ENCODE measurements at regions not wholly inside any gene's neighbourhood (a gene's known extent, or its start where the extent isn't known, plus 50 kb on each side); places are given as distances from the start of the nearest gene placed in this dataset.

GRCh38 chr6:18329776-18330175, 57.4 kb upstream of the RNF144B start:
- no peaks in the 10 kb centered on the region for H3K9me3 ChIP-seq (ENCODE audit: low read length)
- CTCF ChIA-PET, result no interaction called here
- H3K79me2 ChIP-seq (ENCODE audit: low read length), result no peaks in the 10 kb centered on the region
- H3K4me3 ChIP-seq (ENCODE audit: low read length), result no peak overlapping the region
- DNase-seq, result no peak
- H3K36me3 ChIP-seq (ENCODE audit: low read depth, low read length), result no peaks in the 10 kb centered on the region
- H3F3A ChIP-seq (ENCODE audit: low read length, unreplicated experiment), result no peaks in the 10 kb centered on the region
- H3K9ac ChIP-seq (ENCODE audit: low read length), result no peak overlapping the region
- POLR2A ChIA-PET (ENCODE audit: unreplicated experiment), result no interaction called here
- H4K20me1 ChIP-seq (ENCODE audit: low read length), result no peaks in the 10 kb centered on the region
- H3K4me1 ChIP-seq (ENCODE audit: insufficient read depth, low read length), result peaks cover 11% of the 10 kb centered on the region
- TF ChIP-seq CTCF (conservative IDR thresholded peaks at IDR 0.05; ENCODE audit: low read depth, low read length), result no peak
- TF ChIP-seq EZH2phosphoT487 (IDR thresholded peaks at IDR 0.05; ENCODE audit: borderline replicate concordance, low read length), result no peak
- no peak for TF ChIP-seq EZH2 (IDR thresholded peaks at IDR 0.05; ENCODE audit: low read length, unreplicated experiment)
- H2AFZ ChIP-seq (ENCODE audit: low read length), result no peak overlapping the region
- ATAC-seq, result no peak
- no peaks in the 10 kb centered on the region for H3K27me3 ChIP-seq (ENCODE audit: low read length)
- BruUV-seq (replicated peaks), result no TSS peak
- no peak overlapping the region for H3K4me2 ChIP-seq (ENCODE audit: low read length)
- intact Hi-C loops (cut with micrococcal nuclease), result no loop called here
- H3K9me2 ChIP-seq (replicated peaks; ENCODE audit: low read length), result no peaks in the 10 kb centered on the region
- no peak overlapping the region for H3K27ac ChIP-seq (ENCODE audit: low read length)

- no TSS peak for BruUV-seq (replicated peaks)
- H3K9ac ChIP-seq (ENCODE audit: low read length), result no peak overlapping the region
- peaks cover 11% of the 10 kb centered on the region for H3K4me1 ChIP-seq (ENCODE audit: insufficient read depth, low read length)
- H3F3A ChIP-seq (ENCODE audit: low read length, unreplicated experiment), result no peaks in the 10 kb centered on the region
- DNase-seq (peak; percentile 58), ATAC-seq (peak; percentile 61)
- peak overlapping the region; percentile 29 for H3K4me2 ChIP-seq (ENCODE audit: low read length)
- no peaks in the 10 kb centered on the region for H3K36me3 ChIP-seq (ENCODE audit: low read depth, low read length)
- CTCF ChIA-PET, result interaction anchor here (0.6 kb wide), 1 partner anchor 56 kb away, joined by 3 read pairs; no protein-coding TSS in a partner anchor
- no peak overlapping the region; the same call in 1 of the 2 replicates for H3K4me3 ChIP-seq (ENCODE audit: low read length)
- TF ChIP-seq EZH2 (IDR thresholded peaks at IDR 0.05; ENCODE audit: low read length, unreplicated experiment) (no peak), CTCF (conservative IDR thresholded peaks at IDR 0.05; ENCODE audit: low read depth, low read length) (no peak), EZH2phosphoT487 (IDR thresholded peaks at IDR 0.05; ENCODE audit: borderline replicate concordance, low read length) (no peak)
- H4K20me1 ChIP-seq (ENCODE audit: low read length), result no peaks in the 10 kb centered on the region
- no peaks in the 10 kb centered on the region for H3K9me2 ChIP-seq (replicated peaks; ENCODE audit: low read length)
- intact Hi-C loops (cut with micrococcal nuclease), result loop anchor here (1.0 kb wide), 2 partner anchors 59 to 77 kb away; partner anchors contain the start of gene RNF144B
- peak overlapping the region; percentile 33 for H2AFZ ChIP-seq (ENCODE audit: low read length)
- H3K27ac ChIP-seq (ENCODE audit: low read length), result peak overlapping the region; percentile 30; the same call in 1 of the 2 replicates
- POLR2A ChIA-PET (ENCODE audit: unreplicated experiment), result no interaction called here
- no peaks in the 10 kb centered on the region for H3K79me2 ChIP-seq (ENCODE audit: low read length)
- no peaks in the 10 kb centered on the region for H3K9me3 ChIP-seq (ENCODE audit: low read length)
- H3K27me3 ChIP-seq (ENCODE audit: low read length), result no peaks in the 10 kb centered on the region
Observed at GRCh38 chr6:18328540-18328939, 58.6 kb upstream of the RNF144B start.

- H4K20me1 ChIP-seq (ENCODE audit: low read length), result no peaks in the 10 kb centered on the region
- no peaks in the 10 kb centered on the region for H3K9me3 ChIP-seq (ENCODE audit: low read length)
- H3K27ac ChIP-seq (ENCODE audit: low read length), result peak overlapping the region; percentile 7; the same call in 1 of the 2 replicates
- intact Hi-C loops (cut with micrococcal nuclease), result loop anchor here (1.0 kb wide), 2 partner anchors 59 to 77 kb away; partner anchors contain the start of gene RNF144B
- H3K79me2 ChIP-seq (ENCODE audit: low read length), result no peaks in the 10 kb centered on the region
- 0 out of 2 replicates have a peak overlapping the region, but pooled peaks have one; percentile 33 for H2AFZ ChIP-seq (ENCODE audit: low read length)
- no peak overlapping the region for H3K9ac ChIP-seq (ENCODE audit: low read length)
- TF ChIP-seq EZH2 (IDR thresholded peaks at IDR 0.05; ENCODE audit: low read length, unreplicated experiment), result no peak
- no peak for TF ChIP-seq EZH2phosphoT487 (IDR thresholded peaks at IDR 0.05; ENCODE audit: borderline replicate concordance, low read length)
- TF ChIP-seq CTCF (conservative IDR thresholded peaks at IDR 0.05; ENCODE audit: low read depth, low read length), result no peak
- ChIA-PET POLR2A (ENCODE audit: unreplicated experiment) (no interaction called here), CTCF (interaction anchor here (0.5 to 0.6 kb wide), 2 partner anchors 20 to 56 kb away, joined by 3 read pairs; no protein-coding TSS in a partner anchor)
- ATAC-seq (no peak; the same call in 1 of the 2 replicates), DNase-seq (no peak)
- H3K27me3 ChIP-seq (ENCODE audit: low read length), result no peaks in the 10 kb centered on the region
- no peaks in the 10 kb centered on the region for H3K9me2 ChIP-seq (replicated peaks; ENCODE audit: low read length)
- peak overlapping the region; percentile 29 for H3K4me2 ChIP-seq (ENCODE audit: low read length)
- H3K4me3 ChIP-seq (ENCODE audit: low read length), result no peak overlapping the region; the same call in 1 of the 2 replicates
- H3F3A ChIP-seq (ENCODE audit: low read length, unreplicated experiment), result no peaks in the 10 kb centered on the region
- H3K4me1 ChIP-seq (ENCODE audit: insufficient read depth, low read length), result peaks cover 11% of the 10 kb centered on the region
- H3K36me3 ChIP-seq (ENCODE audit: low read depth, low read length), result no peaks in the 10 kb centered on the region
- no TSS peak for BruUV-seq (replicated peaks)
Observed at GRCh38 chr6:18328070-18328469, 59.1 kb upstream of the RNF144B start.
